ENCODE measurements at regions not wholly inside any gene's neighbourhood (a gene's known extent, or its start where the extent isn't known, plus 50 kb on each side); places are given as distances from the start of the nearest gene placed in this dataset.

DNA sequence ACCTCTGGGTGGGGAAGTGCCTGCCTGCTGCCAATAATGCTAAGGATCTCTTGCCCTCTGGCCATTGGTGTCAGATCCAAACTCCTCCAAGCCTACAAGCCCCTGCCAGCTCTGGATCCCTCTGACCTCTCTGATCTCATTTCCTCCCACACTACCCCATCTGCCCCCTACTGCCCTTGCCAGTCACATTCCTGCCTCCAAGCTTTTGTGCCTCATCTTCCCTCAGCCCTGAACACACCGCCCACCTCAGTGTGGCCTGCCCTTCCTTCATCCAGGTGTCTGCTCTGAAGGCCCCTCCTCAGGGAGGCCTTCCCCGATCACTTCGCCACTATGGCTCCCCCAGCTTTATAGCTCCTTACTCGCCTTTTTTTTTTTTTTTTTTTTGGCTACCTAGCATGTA is 161.0 kb upstream of the GLI2 start:
- TF ChIP-seq EZH2 (IDR thresholded peaks at IDR 0.05; ENCODE audit: borderline replicate concordance, low read depth, low read length, severe bottlenecking) (no peak), CTCF (IDR thresholded peaks at IDR 0.05; ENCODE audit: borderline replicate concordance, extremely low read depth, low read length, poor library complexity, severe bottlenecking) (no peak)
